GM12865 (cell line): ENCODE measurements at regions not wholly inside any gene's neighbourhood (a gene's known extent, or its start where the extent isn't known, plus 50 kb on each side); places are given as distances from the start of the nearest gene placed in this dataset.

ENCODE experiments used
- DNase-seq: peaks from one replicate; pipeline ENCODE4 v3.0.0; 2010; ENCODE audit warnings: low read depth
- H3K4me3 ChIP-seq: 2 replicates; pipeline ENCODE4 v1.5.1; 2011; ENCODE audit warnings: mild to moderate bottlenecking, low read depth, low read length, control low read depth
- TF ChIP-seq, protein P1 (sequence below): IDR thresholded peaks from 2 replicates; pipeline ENCODE4 v1.5.1; 2011; ENCODE audit warnings: low read length, control low read depth, low read depth, inconsistent platforms; ENCODE audit not compliant: insufficient read depth; ENCODE audit errors: missing control alignments

DNA sequence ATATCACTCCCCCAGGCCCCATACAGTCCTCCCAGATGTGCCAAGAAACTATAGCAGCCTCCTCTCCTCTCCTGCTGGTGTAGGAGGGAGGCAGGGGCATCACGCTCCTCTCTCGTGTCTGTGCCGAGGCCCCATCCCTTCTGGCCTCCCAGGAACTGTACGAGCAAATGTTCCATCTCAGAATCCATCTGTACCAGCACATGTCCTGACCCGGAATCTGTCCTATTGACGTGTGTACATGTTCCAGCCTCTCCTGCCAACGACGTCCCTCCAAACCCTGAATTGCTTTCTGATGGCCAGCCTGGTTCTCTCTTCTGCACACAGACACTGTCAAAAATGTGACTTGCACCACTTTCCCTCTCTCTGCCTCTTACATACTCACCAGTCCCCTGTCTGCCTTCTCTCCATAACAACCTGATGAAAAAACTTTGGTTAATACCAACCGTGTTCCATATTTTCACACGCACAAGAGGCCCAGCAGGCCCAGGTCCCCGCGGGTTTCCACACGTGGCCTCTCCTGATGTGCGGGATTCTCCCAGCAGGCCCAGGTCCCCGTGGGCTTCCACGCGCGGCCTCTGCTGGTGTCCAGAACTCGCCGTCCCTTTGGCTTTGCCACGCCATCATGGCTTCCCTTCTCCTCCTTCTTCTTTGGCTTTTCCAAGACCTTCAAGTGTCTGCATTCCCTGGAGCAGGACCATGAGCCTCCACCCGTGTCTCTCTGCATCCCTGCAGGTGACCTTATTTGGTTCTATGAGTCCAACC, 125.2 kb upstream of the THBS2 start:
- DNase-seq: no peak
- TF ChIP-seq, protein P1, sequence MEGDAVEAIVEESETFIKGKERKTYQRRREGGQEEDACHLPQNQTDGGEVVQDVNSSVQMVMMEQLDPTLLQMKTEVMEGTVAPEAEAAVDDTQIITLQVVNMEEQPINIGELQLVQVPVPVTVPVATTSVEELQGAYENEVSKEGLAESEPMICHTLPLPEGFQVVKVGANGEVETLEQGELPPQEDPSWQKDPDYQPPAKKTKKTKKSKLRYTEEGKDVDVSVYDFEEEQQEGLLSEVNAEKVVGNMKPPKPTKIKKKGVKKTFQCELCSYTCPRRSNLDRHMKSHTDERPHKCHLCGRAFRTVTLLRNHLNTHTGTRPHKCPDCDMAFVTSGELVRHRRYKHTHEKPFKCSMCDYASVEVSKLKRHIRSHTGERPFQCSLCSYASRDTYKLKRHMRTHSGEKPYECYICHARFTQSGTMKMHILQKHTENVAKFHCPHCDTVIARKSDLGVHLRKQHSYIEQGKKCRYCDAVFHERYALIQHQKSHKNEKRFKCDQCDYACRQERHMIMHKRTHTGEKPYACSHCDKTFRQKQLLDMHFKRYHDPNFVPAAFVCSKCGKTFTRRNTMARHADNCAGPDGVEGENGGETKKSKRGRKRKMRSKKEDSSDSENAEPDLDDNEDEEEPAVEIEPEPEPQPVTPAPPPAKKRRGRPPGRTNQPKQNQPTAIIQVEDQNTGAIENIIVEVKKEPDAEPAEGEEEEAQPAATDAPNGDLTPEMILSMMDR: no peak
- H3K4me3 ChIP-seq: no peak overlapping the region

DNA sequence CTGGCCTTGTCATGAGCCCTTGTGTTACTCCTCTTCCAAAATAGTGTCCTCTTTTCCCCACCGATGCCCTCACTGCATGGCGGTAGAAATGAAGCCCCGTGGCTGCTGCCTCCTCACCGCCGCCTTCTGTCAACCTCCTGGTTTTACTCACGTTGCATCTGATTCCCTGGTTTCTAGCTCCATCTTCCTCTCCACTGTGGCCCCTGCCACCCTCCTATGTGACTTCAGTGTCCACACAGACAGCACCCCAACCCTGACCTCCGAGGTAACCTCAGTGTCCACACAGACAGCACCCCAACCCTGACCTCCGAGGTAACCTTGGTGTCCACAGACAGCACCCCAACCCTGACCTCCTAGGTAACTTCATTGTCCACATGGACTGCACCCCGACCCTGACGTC, 122.8 kb upstream of the THBS2 start:
- no peak for DNase-seq
- TF ChIP-seq, protein P1: no peak
- no peak overlapping the region for H3K4me3 ChIP-seq

DNA sequence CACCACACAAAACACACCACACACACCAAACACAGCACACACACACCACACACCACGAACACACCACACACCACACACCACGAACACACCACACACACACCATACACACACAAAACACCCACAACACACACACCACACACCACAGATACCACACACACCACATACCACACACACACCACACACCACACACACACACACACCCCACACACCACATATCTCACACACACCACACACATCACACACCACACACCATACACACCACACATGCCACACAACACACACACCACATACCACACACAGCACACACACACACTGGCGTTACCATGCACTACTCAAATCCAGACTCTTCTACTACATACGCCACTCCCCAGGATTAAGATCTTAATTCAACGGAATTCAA, 118.9 kb upstream of the THBS2 start:
- DNase-seq: no peak
- TF ChIP-seq, protein P1: no peak
- H3K4me3 ChIP-seq: no peak overlapping the region

DNA sequence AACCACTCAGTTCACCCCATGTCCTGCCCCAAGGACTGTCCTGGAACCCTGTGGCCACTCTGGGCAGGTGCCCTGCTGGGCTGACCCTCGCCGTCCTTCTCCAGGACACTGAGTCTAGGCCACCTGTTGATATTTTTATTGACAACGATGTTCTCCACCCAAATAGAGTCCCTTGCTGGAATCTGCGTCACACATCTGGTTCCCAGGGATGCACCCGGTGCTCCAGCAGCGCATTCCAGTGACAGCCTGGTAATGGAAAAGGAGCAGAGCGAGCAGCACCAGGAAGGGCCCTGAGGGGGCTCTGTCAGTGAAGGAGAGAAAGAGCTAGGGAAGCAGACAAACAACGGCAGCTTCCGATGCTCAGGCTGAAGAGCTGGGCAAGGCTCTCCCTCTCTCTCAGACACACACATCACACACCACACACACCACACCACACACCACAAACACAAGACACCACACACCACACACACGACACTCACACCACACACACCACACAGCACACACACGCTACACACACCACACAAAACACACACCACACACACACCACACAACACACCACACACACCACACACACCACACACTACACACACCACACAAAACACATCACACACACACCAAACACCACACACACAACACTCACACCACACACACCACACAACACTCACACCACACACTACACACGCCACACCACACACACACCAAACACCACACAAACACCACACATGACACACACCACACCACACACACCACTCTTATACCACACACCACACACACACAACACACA, 117.9 kb upstream of the THBS2 start:
- TF ChIP-seq, protein P1: no peak
- no peak for DNase-seq
- H3K4me3 ChIP-seq: no peak overlapping the region

DNA sequence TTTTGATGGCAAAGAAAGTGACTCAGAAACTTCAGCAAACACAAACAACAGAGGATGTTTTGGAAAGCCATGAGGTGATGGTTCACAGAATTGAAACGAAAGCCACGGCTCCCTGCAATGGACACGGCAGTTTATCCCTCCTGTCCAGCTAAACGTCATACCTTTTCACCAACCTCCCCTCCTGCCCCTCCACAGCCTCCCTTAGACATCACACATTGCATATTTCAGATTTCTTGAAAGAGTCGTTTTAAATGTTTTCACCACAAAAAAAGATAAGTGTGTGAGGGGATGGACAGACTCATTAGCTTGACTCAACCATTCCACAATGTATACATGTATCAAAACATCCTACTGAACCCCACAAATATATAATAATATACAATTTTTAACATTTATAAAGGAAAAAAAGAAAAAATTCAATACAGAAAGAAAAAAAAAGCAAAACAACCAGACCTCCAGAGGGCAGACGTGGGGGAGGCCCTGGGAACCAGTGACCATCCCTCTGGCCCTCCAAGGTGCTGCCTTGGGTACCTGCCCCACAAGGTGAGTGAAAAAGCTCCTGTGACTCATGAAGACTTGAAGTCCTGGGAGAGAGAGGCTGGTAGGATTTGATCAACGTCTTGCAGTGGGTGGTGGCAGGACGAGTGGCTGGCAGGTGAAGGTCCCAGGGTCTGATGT, 117.2 kb upstream of the THBS2 start:
- no peak for DNase-seq
- H3K4me3 ChIP-seq: no peak overlapping the region
- TF ChIP-seq, protein P1: no peak

DNA sequence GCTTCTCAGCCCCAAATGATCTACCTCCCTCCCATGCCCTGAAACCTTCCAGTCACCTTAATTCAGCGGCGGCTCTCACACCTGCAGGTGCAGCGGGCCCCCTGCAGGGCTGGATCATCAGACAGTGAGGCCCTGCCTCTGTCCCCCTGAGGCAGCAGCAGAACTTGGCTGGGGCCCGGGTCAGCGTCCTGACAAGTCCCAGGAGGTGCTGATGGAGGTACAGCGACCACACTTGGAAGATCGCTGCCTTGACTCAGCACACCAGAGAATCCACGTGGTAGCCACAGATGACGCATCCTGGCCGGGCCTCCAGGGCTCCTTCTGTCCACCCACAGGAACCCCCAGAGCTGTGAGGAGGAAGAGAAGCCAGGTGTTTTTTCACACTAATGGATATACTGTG, 116.4 kb upstream of the THBS2 start:
- H3K4me3 ChIP-seq: no peak overlapping the region
- TF ChIP-seq, protein P1: no peak
- no peak for DNase-seq
